Lower leg skin (tissue), 3 donors: ENCODE measurements at regions not wholly inside any gene's neighbourhood (a gene's known extent, or its start where the extent isn't known, plus 50 kb on each side); places are given as distances from the start of the nearest gene placed in this dataset.

Experiments used
- CTCF ChIP-seq, 3 donors: fragments of 450-650 bp; IDR thresholded peaks; one replicate each; pipeline ENCODE4 v1.5.1; 2016; ENCODE audit warnings: antibody characterized with exemption in 3 of 3, mild to moderate bottlenecking in 3 of 3, moderate library complexity in 2 of 3
- POLR2A ChIP-seq, 2 donors: fragments of 450-650 bp; IDR thresholded peaks; one replicate each; pipeline ENCODE4 v1.6.1; 2016 to 2017; ENCODE audit warnings: antibody characterized with exemption in 2 of 2, mild to moderate bottlenecking in 1 of 2, moderate library complexity in 1 of 2

DNA sequence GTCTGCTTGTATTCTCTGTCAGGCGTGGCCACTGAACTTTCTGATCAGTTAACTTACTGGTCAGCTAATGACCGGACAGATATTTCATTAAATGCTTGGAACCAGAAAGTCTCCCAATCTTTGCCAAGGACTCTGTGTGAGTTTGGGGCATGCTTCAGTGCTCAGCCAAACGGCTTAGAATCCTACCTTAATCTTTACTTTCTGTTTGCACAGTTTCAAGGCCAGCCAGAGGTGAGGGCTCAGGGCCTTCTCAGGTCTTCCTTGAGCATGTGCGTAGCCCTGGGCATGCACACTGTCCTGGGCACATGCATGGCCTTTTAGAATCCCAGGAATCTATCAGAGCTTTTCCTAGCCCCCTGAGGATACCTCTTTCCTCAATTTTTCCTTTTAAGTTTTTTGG, 230.1 kb downstream of the RAB11FIP4 start:
- TF ChIP-seq POLR2A (IDR thresholded peaks at IDR 0.05) (no peak), CTCF (IDR thresholded peaks at IDR 0.05) (no peak)
